GM12878 (cell line): ENCODE measurements at regions not wholly inside any gene's neighbourhood (a gene's known extent, or its start where the extent isn't known, plus 50 kb on each side); places are given as distances from the start of the nearest gene placed in this dataset.

Source experiments
- ATAC-seq: fragments of 200-7000 bp; cut with Tn5 transposase; 3 replicates; pipeline ENCODE4 v1.9.1; 2020; ENCODE audit warnings: mild to moderate bottlenecking, moderate library complexity
- BruUV-seq: library from RNA; stranded (reverse); fragments of 400-500 nt; replicated peaks from 2 replicates; lab custom pipeline; 2021; lab: Mats Ljungman, UMichigan
- CTCF ChIA-PET: fragments of 300-600 bp; sonication (Branson Sonifier 250); formaldehyde crosslinking; extraction: SDS; loops from one replicate; lab custom pipeline; 2021; ENCODE audit warnings: inconsistent platforms; lab: Yijun Ruan, JAX
- POLR2A ChIA-PET: fragments of 350-600 bp; formaldehyde crosslinking; extraction: SDS; loops from one replicate; lab custom pipeline; 2021; ENCODE audit warnings: inconsistent platforms; lab: Charles Lee
- RAD21 ChIA-PET: fragments of 300-600 bp; sonication (Branson Sonifier 250); formaldehyde crosslinking; loops from one replicate; lab custom pipeline; 2023; ENCODE audit warnings: antibody characterized with exemption; ENCODE audit not compliant: unreplicated experiment; lab: Charles Lee
- SMC1A ChIA-PET: fragments of 300-600 bp; sonication (Branson Sonifier 250); formaldehyde crosslinking; loops from one replicate; lab custom pipeline; 2023; ENCODE audit not compliant: unreplicated experiment, uncharacterized antibody; lab: Charles Lee
- DNase-seq: peaks from one replicate; pipeline ENCODE4 v3.0.0-alpha.2; 2011; ENCODE audit warnings: low read depth, low spot score
- FAIRE-seq: peaks from 3 replicates; lab custom pipeline; 2011; peaks lifted over from hg19 to GRCh38; lab: Jason Lieb, UNC
- H2AFZ ChIP-seq: 2 replicates; pipeline ENCODE4 v1.6.0; 2011; ENCODE audit warnings: low read depth, low read length, control low read depth; ENCODE audit not compliant: control insufficient read depth
- H3K27ac ChIP-seq: 2 replicates; pipeline ENCODE4 v1.5.1; 2011; ENCODE audit warnings: control low read depth; ENCODE audit not compliant: control insufficient read depth, insufficient read depth
- H3K27me3 ChIP-seq, 2 experiments: replicated peaks in 1 of 2; 2 replicates each; pipeline versions ENCODE4 v1.6.0 to v1.6.1; 2011; ENCODE audit warnings: low read length in 1 of 2; ENCODE audit not compliant: control insufficient read depth in 2 of 2, insufficient read depth in 2 of 2
- H3K36me3 ChIP-seq, 2 experiments: 2 replicates each; pipeline ENCODE4 v1.5.1; 2011; ENCODE audit warnings: low read length in 1 of 2; ENCODE audit not compliant: control insufficient read depth in 2 of 2, insufficient read depth in 2 of 2
- H3K4me1 ChIP-seq: 2 replicates; pipeline ENCODE4 v1.6.1; 2011; ENCODE audit warnings: mild to moderate bottlenecking, low read length, moderate library complexity, mixed read lengths; ENCODE audit not compliant: control insufficient read depth, insufficient read depth
- H3K4me2 ChIP-seq: 2 replicates; pipeline ENCODE4 v1.6.0; 2011; ENCODE audit warnings: control low read depth; ENCODE audit not compliant: control insufficient read depth, insufficient read depth
- H3K4me3 ChIP-seq: fragments of 200-600 bp; sonication (generic); 2 replicates; pipeline ENCODE4 v1.5.1; 2016
- H3K79me2 ChIP-seq: 2 replicates; pipeline ENCODE4 v1.6.0; 2011; ENCODE audit warnings: low read length; ENCODE audit not compliant: control insufficient read depth, insufficient read depth
- H3K9ac ChIP-seq: 2 replicates; pipeline ENCODE4 v1.8.0; 2011; ENCODE audit warnings: low read length, control low read depth, mixed read lengths; ENCODE audit not compliant: control insufficient read depth, insufficient read depth
- H3K9me3 ChIP-seq: replicated peaks from 3 replicates; pipeline ENCODE4 v1.5.1; 2011; ENCODE audit warnings: mild to moderate bottlenecking, low read length; ENCODE audit not compliant: control insufficient read depth, insufficient read depth
- H4K20me1 ChIP-seq: 2 replicates; pipeline ENCODE4 v1.6.0; 2011; ENCODE audit not compliant: control insufficient read depth, insufficient read depth
- BHLHE40 ChIP-seq, 2 experiments: fragments of 450-650 bp in 1 of 2; IDR thresholded peaks; 2 replicates each; pipeline ENCODE4 v1.6.1; 2011 to 2017; ENCODE audit warnings: low read depth in 2 of 2, borderline replicate concordance in 1 of 2, improper control_type of control experiment in 1 of 2, low read length in 1 of 2, mild to moderate bottlenecking in 1 of 2
- CBX3 ChIP-seq: fragments of 200-600 bp; sonication (generic); IDR thresholded peaks from 2 replicates; pipeline ENCODE4 v1.6.1; 2016; ENCODE audit warnings: low read depth, borderline replicate concordance
- CREM ChIP-seq: IDR thresholded peaks from 2 replicates; pipeline ENCODE4 v1.6.1; 2014; ENCODE audit warnings: antibody characterized with exemption, low read depth
- IKZF2 ChIP-seq, 2 experiments: fragments of 450-650 bp; IDR thresholded peaks; 2 replicates each; pipeline ENCODE4 v1.6.1; 2017; ENCODE audit warnings: mild to moderate bottlenecking in 2 of 2, moderate library complexity in 2 of 2
- KAT2A ChIP-seq: conservative IDR thresholded peaks from 2 replicates; pipeline ENCODE4 v1.6.1; 2011; ENCODE audit warnings: low read depth, low read length; ENCODE audit not compliant: control insufficient read depth
- MTA2 ChIP-seq: fragments of 450-650 bp; IDR thresholded peaks from 2 replicates; pipeline ENCODE4 v1.6.1; 2016; ENCODE audit warnings: low read depth, mild to moderate bottlenecking, moderate library complexity
- NR2F1 ChIP-seq: fragments of 450-650 bp; conservative IDR thresholded peaks from 2 replicates; pipeline ENCODE4 v1.6.1; 2017; ENCODE audit warnings: mild to moderate bottlenecking
- RCOR1 ChIP-seq: conservative IDR thresholded peaks from 2 replicates; pipeline ENCODE4 v1.6.1; 2012; ENCODE audit warnings: low read depth, low read length, improper control_type of control experiment
- RELA ChIP-seq: fragments of 450-650 bp; IDR thresholded peaks from 2 replicates; pipeline ENCODE4 v1.8.0; 2014; ENCODE audit warnings: borderline replicate concordance; ENCODE audit not compliant: partially characterized antibody
- SMAD5 ChIP-seq: IDR thresholded peaks from 2 replicates; pipeline ENCODE4 v1.6.1; 2016; ENCODE audit warnings: antibody characterized with exemption, low read depth
- SREBF1 ChIP-seq: IDR thresholded peaks from 2 replicates; pipeline ENCODE4 v1.6.1; 2012; ENCODE audit warnings: mild to moderate bottlenecking, low read length
- ZSCAN29 ChIP-seq: fragments of 450-650 bp; IDR thresholded peaks from 2 replicates; pipeline ENCODE4 v1.6.1; 2017; ENCODE audit warnings: mild to moderate bottlenecking, moderate library complexity
- WGBS: methylation state at CpG from one replicate; pipeline ENCODE4 v1.1.6; 2016; ENCODE audit warnings: low lambda C conversion rate; ENCODE audit not compliant: insufficient replicate concordance, insufficient coverage; ENCODE audit errors: missing lambda C conversion rate; 5-methylcytosine and 5-hydroxymethylcytosine counted together
- in situ Hi-C: fragments of 300-500 bp; cut with MboI; formaldehyde crosslinking; loops from 9 replicates; pipeline ENCODE4 v1.14.3; 2018; ENCODE audit warnings: mixed read lengths
- intact Hi-C: fragments of 100-400 bp; cut with micrococcal nuclease; formaldehyde crosslinking; loops from one replicate; pipeline ENCODE4 v1.14.2; 2022; ENCODE audit not compliant: unreplicated experiment
- TF ChIP-seq, protein P1 (sequence below): IDR thresholded peaks from 2 replicates; pipeline ENCODE4 v1.6.1; 2012; ENCODE audit warnings: mild to moderate bottlenecking, low read depth, low read length

DNA sequence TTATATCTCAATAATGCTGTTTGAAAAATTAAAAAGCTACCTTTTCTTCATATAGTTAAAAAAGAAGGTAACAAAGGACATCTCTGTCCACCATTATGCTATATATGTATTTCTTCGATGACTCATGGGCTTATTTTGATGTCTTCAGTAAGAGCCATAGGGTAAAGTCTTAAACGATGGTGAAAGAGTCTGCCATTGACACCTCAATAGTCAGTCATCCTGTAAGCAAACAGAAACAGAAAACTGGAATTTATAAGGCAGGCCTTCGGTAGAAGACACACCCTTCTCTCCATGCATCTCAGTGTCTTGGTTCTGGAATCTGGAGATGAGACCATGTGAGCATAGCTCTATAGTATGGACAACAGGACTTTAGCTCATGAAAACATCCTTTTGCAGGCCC lies 87.0 kb upstream of the ZNF462 start:
- H3K27me3 ChIP-seq = no peaks in the 10 kb centered on the region
- TF ChIP-seq NR2F1 (no peak), CREM (no peak), BHLHE40 (IDR thresholded peaks at IDR 0.05; ENCODE audit: borderline replicate concordance in 1 of 2, low read depth in 2 of 2, low read length in 1 of 2) (no peak), KAT2A (no peak), IKZF2 (IDR thresholded peaks at IDR 0.05) (no peak), MTA2 (no peak), ZSCAN29 (no peak), SMAD5 (no peak), RELA (no peak), SREBF1 (no peak), RCOR1 (no peak), CBX3 (no peak)
- TF ChIP-seq, protein P1, sequence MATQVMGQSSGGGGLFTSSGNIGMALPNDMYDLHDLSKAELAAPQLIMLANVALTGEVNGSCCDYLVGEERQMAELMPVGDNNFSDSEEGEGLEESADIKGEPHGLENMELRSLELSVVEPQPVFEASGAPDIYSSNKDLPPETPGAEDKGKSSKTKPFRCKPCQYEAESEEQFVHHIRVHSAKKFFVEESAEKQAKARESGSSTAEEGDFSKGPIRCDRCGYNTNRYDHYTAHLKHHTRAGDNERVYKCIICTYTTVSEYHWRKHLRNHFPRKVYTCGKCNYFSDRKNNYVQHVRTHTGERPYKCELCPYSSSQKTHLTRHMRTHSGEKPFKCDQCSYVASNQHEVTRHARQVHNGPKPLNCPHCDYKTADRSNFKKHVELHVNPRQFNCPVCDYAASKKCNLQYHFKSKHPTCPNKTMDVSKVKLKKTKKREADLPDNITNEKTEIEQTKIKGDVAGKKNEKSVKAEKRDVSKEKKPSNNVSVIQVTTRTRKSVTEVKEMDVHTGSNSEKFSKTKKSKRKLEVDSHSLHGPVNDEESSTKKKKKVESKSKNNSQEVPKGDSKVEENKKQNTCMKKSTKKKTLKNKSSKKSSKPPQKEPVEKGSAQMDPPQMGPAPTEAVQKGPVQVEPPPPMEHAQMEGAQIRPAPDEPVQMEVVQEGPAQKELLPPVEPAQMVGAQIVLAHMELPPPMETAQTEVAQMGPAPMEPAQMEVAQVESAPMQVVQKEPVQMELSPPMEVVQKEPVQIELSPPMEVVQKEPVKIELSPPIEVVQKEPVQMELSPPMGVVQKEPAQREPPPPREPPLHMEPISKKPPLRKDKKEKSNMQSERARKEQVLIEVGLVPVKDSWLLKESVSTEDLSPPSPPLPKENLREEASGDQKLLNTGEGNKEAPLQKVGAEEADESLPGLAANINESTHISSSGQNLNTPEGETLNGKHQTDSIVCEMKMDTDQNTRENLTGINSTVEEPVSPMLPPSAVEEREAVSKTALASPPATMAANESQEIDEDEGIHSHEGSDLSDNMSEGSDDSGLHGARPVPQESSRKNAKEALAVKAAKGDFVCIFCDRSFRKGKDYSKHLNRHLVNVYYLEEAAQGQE = no peak
- TF ChIP-seq, all 136 proteins: peak for 0
- ChIA-PET POLR2A (no interaction called here), SMC1A (interaction anchor here (0.6 to 1.4 kb wide), 2 partner anchors 15 to 22 kb away, joined by 3 to 4 read pairs; no protein-coding TSS in a partner anchor), RAD21 (no interaction called here), CTCF (no interaction called here)
- no peaks in the 10 kb centered on the region for H3K9me3 ChIP-seq
- no peak overlapping the region for H3K4me2 ChIP-seq
- no peaks in the 10 kb centered on the region for H3K4me1 ChIP-seq
- H2AFZ ChIP-seq = no peak overlapping the region
- DNase-seq (no peak), ATAC-seq (no peak), FAIRE-seq (no peak)
- in situ Hi-C loops (no loop called here), intact Hi-C loops (no loop called here)
- H3K36me3 ChIP-seq = no peaks in the 10 kb centered on the region
- no peaks in the 10 kb centered on the region for H4K20me1 ChIP-seq
- no TSS peak for BruUV-seq
- no peak overlapping the region for H3K9ac ChIP-seq
- no peaks in the 10 kb centered on the region for H3K79me2 ChIP-seq
- WGBS = 11% methylated on average over 3 of the region's 3 CpGs
- no peak overlapping the region for H3K4me3 ChIP-seq
- no peak overlapping the region for H3K27ac ChIP-seq
